ENCODE measurements at regions not wholly inside any gene's neighbourhood (a gene's known extent, or its start where the extent isn't known, plus 50 kb on each side); places are given as distances from the start of the nearest gene placed in this dataset.

DNA sequence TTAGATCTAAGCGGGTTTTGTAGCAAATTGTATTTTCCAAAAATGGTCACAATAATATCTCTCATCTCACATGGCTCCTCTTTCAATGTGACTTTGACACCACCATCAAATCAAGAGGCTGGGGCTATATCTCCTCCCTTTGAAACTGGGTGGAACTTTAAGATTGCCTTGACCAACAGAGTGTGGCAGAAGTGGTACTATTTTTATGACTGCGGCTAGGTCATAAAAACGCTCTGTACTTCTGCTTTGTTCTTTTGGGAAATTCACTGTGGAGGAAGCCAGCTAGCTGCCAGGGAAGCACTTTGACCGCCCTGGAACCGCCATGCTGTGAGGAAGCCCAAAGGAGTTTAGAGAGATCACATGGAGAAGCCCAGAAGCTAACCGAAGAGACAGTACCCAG lies 50.7 kb upstream of the ACOT11 start:
- H3K27ac Mint-ChIP-seq: no peak overlapping the region
- no peak overlapping the region for H3K4me3 Mint-ChIP-seq
- H3K36me3 Mint-ChIP-seq (ENCODE audit: insufficient read depth in 2 of 2): no peaks in the 10 kb centered on the region
- peaks cover 35% of the 10 kb centered on the region for H3K27me3 Mint-ChIP-seq (ENCODE audit: low read depth)
- H3K4me1 Mint-ChIP-seq (ENCODE audit: low read depth): peaks cover 7% of the 10 kb centered on the region
- no peak for DNase-seq
- no peak for ATAC-seq (replicated peaks in 1 of 2)
- no peaks in the 10 kb centered on the region for H3K9me3 Mint-ChIP-seq

DNA sequence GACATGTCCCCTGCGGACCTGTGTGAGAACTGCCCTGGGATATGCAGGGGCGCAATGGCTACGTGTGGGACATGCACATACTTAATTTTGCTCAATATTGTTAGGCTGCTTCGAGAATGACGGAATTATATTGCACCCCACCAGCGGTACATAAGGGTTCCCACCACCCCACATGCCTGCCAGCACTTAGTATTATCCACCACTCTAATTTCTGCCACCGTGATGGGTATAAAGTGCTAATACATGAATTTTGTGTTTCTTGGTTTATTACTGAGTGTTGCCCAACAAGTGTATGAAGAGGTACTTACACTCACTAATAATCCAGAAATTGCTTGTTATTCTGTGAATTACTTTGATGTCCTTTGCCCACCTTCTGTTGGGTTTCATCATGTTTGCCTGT lies 52.1 kb upstream of the ACOT11 start:
- no peak overlapping the region for H3K27ac Mint-ChIP-seq
- peaks cover 7% of the 10 kb centered on the region for H3K4me1 Mint-ChIP-seq (ENCODE audit: low read depth)
- ATAC-seq (replicated peaks in 1 of 2) (no peak), DNase-seq (no peak)
- H3K4me3 Mint-ChIP-seq: no peak overlapping the region
- H3K27me3 Mint-ChIP-seq (ENCODE audit: low read depth): peaks cover 35% of the 10 kb centered on the region
- no peaks in the 10 kb centered on the region for H3K9me3 Mint-ChIP-seq
- H3K36me3 Mint-ChIP-seq (ENCODE audit: insufficient read depth in 2 of 2): no peaks in the 10 kb centered on the region

DNA sequence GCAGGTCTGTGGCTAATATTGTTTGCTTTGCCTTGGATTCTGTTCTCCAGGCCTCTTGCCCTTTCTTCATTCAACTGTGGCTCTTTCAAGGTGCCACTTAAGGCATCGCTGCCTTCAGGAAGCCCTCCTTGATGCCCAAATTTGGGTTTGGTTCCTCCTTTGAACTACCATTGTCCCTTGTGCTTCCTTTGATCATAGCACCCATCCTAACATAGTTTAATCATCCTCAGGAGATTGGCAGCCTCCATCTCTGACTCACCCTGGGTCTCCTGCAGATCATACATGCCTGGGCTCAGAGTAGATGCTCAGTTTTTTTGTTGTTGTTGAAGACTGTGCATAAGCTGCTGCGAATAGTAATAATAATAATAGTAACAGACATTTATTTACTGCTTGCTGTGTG lies 54.4 kb upstream of the ACOT11 start:
- DNase-seq (no peak), ATAC-seq (replicated peaks in 1 of 2) (no peak)
- Mint-ChIP-seq H3K27ac (no peak overlapping the region), H3K9me3 (no peaks in the 10 kb centered on the region), H3K4me1 (ENCODE audit: low read depth) (peaks cover 5% of the 10 kb centered on the region), H3K36me3 (ENCODE audit: insufficient read depth in 2 of 2) (no peaks in the 10 kb centered on the region), H3K4me3 (no peak overlapping the region), H3K27me3 (ENCODE audit: low read depth) (peaks cover 34% of the 10 kb centered on the region)

DNA sequence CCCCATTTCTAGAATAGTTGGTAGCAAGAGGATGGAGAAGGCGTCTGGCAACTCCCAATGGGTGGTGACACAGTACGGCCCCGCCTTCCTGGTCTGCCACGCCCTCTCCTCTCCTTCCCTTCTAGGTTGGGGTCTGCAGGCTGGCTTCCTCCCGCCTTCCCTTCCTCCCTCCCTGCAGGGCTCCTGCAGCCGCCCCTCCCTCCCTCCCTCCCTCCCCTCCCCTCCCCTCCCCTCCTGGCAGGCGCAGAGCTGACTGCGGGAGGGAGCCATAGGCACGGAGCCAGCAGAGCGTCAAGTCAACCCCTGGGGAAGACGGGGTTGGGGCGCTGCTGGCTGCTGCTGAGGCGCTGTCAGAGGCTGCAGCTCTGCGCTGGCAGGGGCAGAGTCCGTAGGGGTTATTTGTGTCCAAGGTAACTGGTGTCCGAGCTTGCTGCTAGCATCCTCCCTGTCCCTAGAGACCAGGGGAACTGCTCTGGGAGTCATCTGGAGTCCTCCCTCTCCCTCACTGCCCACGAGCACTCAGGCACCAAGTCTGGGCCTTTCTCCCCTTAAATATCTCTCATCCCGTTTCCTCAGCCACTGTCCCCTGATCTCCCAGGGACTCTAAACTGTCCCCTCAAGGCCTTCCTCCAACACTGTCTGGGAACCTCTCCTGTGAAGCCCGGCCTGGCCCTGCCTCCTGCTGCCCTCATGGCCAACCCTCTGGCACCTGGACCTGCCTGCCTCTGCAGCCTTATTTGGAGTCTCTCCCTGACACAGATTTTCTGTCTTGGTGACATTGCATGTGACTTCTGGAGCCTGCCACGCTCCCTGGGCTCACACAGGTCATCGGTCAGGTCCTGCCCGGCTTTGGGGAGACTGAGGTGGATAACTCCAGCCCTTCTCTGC lies 57.4 kb upstream of the ACOT11 start:
- Mint-ChIP-seq H3K9me3 (no peaks in the 10 kb centered on the region), H3K4me1 (ENCODE audit: low read depth) (peaks cover 29% of the 10 kb centered on the region), H3K4me3 (peak overlapping the region in 1 of 2 donors; percentile 80), H3K27ac (no peak overlapping the region), H3K36me3 (ENCODE audit: insufficient read depth in 2 of 2) (no peaks in the 10 kb centered on the region), H3K27me3 (ENCODE audit: low read depth) (peaks cover 18% of the 10 kb centered on the region)
- DNase-seq (no peak), ATAC-seq (replicated peaks in 1 of 2) (no peak)

DNA sequence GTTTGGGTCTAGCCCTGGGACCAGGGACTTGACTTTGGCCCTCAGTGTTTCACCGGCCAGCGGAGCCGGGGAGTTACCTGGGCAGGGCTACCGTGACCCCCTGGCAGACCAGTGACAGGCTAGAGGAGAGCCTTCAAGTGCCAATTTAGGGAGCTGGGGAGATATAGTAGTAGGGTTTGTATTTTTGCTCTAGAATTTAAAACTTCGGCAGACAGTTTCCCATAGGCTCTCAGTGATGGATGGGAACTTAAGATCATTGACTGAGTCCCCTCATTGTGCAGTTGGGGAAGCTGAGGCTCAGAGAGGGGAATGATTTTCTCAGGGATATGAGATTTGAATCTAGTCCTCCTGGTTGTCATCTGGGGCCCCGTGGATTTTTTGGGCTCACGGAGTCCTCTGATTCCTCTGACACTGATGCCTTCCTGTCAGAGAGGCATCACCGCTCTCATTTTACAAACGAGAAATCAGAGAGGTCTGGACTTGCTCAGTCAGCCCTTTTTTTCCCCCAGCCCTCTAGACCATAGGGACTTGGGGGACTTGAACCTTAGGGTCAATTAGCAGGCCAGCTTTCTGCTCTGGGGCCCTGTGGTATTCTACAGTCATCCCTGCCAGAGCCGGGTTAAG lies 58.3 kb upstream of the ACOT11 start:
- Mint-ChIP-seq H3K27me3 (ENCODE audit: low read depth) (peaks cover 18% of the 10 kb centered on the region), H3K4me1 (ENCODE audit: low read depth) (peaks cover 36% of the 10 kb centered on the region), H3K4me3 (peak overlapping the region; percentile 80 to 85), H3K9me3 (no peaks in the 10 kb centered on the region), H3K36me3 (ENCODE audit: insufficient read depth in 2 of 2) (no peaks in the 10 kb centered on the region), H3K27ac (no peak overlapping the region)
- ATAC-seq (replicated peaks in 1 of 2) (peak; percentile 3 to 26), DNase-seq (peak; percentile 25 to 38)

GRCh38 chr1:54488779-54489626 lies 59.0 kb upstream of the ACOT11 start:
- H3K27me3 Mint-ChIP-seq (ENCODE audit: low read depth): peaks cover 18% of the 10 kb centered on the region
- H3K4me3 Mint-ChIP-seq: peak overlapping the region; percentile 80 to 85
- DNase-seq (peak; percentile 63 to 86), ATAC-seq (replicated peaks in 1 of 2) (peak; percentile 75 to 82)
- H3K27ac Mint-ChIP-seq: no peak overlapping the region
- H3K36me3 Mint-ChIP-seq (ENCODE audit: insufficient read depth in 2 of 2): no peaks in the 10 kb centered on the region
- peaks cover 36% of the 10 kb centered on the region for H3K4me1 Mint-ChIP-seq (ENCODE audit: low read depth)
- no peaks in the 10 kb centered on the region for H3K9me3 Mint-ChIP-seq

GRCh38 chr1:54488065-54488750 lies 59.8 kb upstream of the ACOT11 start:
- no peaks in the 10 kb centered on the region for H3K36me3 Mint-ChIP-seq (ENCODE audit: insufficient read depth in 2 of 2)
- peak overlapping the region; percentile 80 to 85 for H3K4me3 Mint-ChIP-seq
- H3K27ac Mint-ChIP-seq: no peak overlapping the region
- peak; percentile 68 to 79 for DNase-seq
- no peaks in the 10 kb centered on the region for H3K9me3 Mint-ChIP-seq
- H3K4me1 Mint-ChIP-seq (ENCODE audit: low read depth): peaks cover 36% of the 10 kb centered on the region
- peaks cover 18% of the 10 kb centered on the region for H3K27me3 Mint-ChIP-seq (ENCODE audit: low read depth)
- peak; percentile 52 to 53 for ATAC-seq (replicated peaks in 1 of 2)

DNA sequence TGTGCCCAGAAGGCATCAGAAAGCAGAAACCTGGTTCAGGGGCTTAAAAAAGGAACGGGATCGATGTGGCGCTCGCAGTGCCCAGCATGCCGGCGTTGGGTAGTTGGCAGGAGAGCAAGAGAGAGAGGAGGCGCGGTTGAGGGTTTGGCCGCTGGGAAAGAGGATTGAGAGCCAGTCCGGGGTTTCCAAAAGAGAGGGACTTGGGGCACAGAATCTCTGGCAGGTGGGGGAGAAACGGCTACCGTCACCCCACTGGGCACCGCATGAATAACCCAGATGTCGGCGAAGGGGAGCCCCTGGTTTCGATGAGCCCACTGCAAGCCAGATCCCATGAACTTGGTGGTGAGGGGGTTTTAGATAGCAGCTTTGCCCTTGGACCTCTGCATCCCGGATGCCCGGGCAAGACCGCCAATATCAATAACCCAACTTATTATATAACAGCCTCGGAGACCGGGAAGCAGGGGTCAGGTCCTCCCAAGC lies 60.4 kb upstream of the ACOT11 start:
- Mint-ChIP-seq H3K4me1 (ENCODE audit: low read depth) (peaks cover 36% of the 10 kb centered on the region), H3K4me3 (peak overlapping the region; percentile 80 to 86), H3K9me3 (no peaks in the 10 kb centered on the region), H3K27me3 (ENCODE audit: low read depth) (peaks cover 18% of the 10 kb centered on the region), H3K36me3 (ENCODE audit: insufficient read depth in 2 of 2) (no peaks in the 10 kb centered on the region), H3K27ac (peak overlapping the region; percentile 78)
- no peak for ATAC-seq (replicated peaks in 1 of 2)
- DNase-seq: peak; percentile 10 to 36

- H3K27ac Mint-ChIP-seq: no peak overlapping the region
- peaks cover 38% of the 10 kb centered on the region for H3K4me1 Mint-ChIP-seq (ENCODE audit: low read depth)
- no peaks in the 10 kb centered on the region for H3K9me3 Mint-ChIP-seq
- peaks cover 18% of the 10 kb centered on the region for H3K27me3 Mint-ChIP-seq (ENCODE audit: low read depth)
- DNase-seq (no peak), ATAC-seq (replicated peaks in 1 of 2) (no peak)
- H3K4me3 Mint-ChIP-seq: peak overlapping the region; percentile 80 to 86
- no peaks in the 10 kb centered on the region for H3K36me3 Mint-ChIP-seq (ENCODE audit: insufficient read depth in 2 of 2)
Measured at GRCh38 chr1:54486907-54487306, 61.1 kb upstream of the ACOT11 start.

DNA sequence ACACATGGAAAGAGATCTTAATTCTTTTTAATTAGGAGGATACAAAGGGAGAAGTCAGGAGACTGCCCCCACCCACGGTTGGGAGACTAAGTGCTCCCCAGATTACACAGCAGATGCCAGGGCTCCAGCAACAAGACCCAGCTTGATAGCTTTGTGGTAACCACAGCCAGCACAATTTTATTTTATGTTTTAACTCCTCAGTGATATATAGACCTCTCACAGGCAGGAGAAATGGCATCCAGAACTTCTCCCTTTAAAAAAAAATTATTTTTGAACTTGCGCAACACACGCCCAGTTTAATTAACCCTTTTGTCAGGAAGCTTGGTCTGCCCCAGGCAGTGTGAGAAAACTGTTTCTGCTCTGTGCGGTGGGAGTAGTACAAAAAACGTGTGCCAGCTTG lies 62.6 kb upstream of the ACOT11 start:
- H3K36me3 Mint-ChIP-seq (ENCODE audit: insufficient read depth in 2 of 2): no peaks in the 10 kb centered on the region
- H3K27ac Mint-ChIP-seq: no peak overlapping the region
- H3K4me1 Mint-ChIP-seq (ENCODE audit: low read depth): peaks cover 53% of the 10 kb centered on the region
- ATAC-seq (replicated peaks in 1 of 2): no peak
- no peak for DNase-seq
- no peak overlapping the region for H3K4me3 Mint-ChIP-seq
- H3K27me3 Mint-ChIP-seq (ENCODE audit: low read depth): peaks cover 7% of the 10 kb centered on the region
- H3K9me3 Mint-ChIP-seq: no peaks in the 10 kb centered on the region

GRCh38 chr1:54483875-54484437 lies 64.1 kb upstream of the ACOT11 start:
- no peaks in the 10 kb centered on the region for H3K9me3 Mint-ChIP-seq
- ATAC-seq (replicated peaks in 1 of 2) (no peak), DNase-seq (no peak)
- peaks cover 57% of the 10 kb centered on the region for H3K4me1 Mint-ChIP-seq (ENCODE audit: low read depth)
- no peak overlapping the region for H3K27ac Mint-ChIP-seq
- peaks cover 7% of the 10 kb centered on the region for H3K27me3 Mint-ChIP-seq (ENCODE audit: low read depth)
- H3K36me3 Mint-ChIP-seq (ENCODE audit: insufficient read depth in 2 of 2): no peaks in the 10 kb centered on the region
- no peak overlapping the region for H3K4me3 Mint-ChIP-seq

DNA sequence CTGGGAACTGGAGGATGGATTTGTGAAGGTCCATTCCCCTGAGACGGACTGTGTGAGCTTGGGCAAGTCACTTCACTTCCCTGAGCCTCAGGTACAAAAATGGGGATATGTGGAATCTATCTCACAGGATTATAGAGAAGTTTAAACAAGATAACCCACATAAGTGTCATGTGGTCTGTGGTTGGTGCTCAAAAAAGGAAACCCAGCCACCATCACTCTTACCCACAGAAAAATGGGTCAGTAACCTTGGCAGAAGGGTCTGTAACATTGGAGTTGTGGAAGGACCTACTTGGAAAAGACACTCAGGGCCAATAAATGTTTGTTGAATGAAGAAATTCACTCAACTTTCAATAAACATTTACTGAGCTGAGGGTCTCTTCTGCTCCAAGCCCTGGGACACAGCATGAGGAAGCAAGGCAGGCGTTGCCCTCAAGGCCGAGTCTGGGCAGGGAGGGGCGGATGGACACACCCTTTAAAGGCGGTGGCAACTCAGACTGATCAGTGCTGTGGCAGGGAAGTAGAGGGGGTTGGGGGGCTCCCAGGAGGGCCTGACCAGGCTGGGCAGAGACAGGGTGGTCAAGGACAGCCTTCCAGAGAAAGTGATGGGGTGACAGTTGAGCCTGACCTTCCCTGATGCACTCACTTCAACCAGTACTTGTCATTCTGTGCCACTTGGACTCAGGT lies 66.7 kb upstream of the ACOT11 start:
- Mint-ChIP-seq H3K27ac (peak overlapping the region; percentile 58), H3K4me1 (ENCODE audit: low read depth) (peaks cover 53% of the 10 kb centered on the region), H3K9me3 (no peaks in the 10 kb centered on the region), H3K27me3 (ENCODE audit: low read depth) (no peaks in the 10 kb centered on the region), H3K36me3 (ENCODE audit: insufficient read depth in 2 of 2) (no peaks in the 10 kb centered on the region), H3K4me3 (no peak overlapping the region)
- ATAC-seq (replicated peaks in 1 of 2) (peak in 1 of 2 donors; percentile 18), DNase-seq (no peak)
